H9 (cell line): ENCODE measurements at regions not wholly inside any gene's neighbourhood (a gene's known extent, or its start where the extent isn't known, plus 50 kb on each side); places are given as distances from the start of the nearest gene placed in this dataset.

Source experiments
- DNase-seq: peaks from one replicate; pipeline ENCODE4 v3.0.0-alpha.2; 2017
- H2AFZ ChIP-seq: one replicate; pipeline ENCODE4 v1.6.1; 2013; ENCODE audit warnings: mild to moderate bottlenecking, low read length, control low read depth, moderate library complexity
- H2AK5ac ChIP-seq: 2 replicates; pipeline ENCODE4 v1.6.1; 2013; ENCODE audit warnings: low read length, control low read depth, mixed read lengths; ENCODE audit not compliant: insufficient read length
- H2BK120ac ChIP-seq: one replicate; pipeline ENCODE4 v1.6.1; 2013; ENCODE audit warnings: low read depth, mild to moderate bottlenecking, low read length, control low read depth, inconsistent platforms; ENCODE audit not compliant: poor library complexity, severe bottlenecking
- H2BK12ac ChIP-seq: 2 replicates; pipeline ENCODE4 v1.6.1; 2013; ENCODE audit warnings: low read length, control low read depth, mixed read lengths, low read depth; ENCODE audit not compliant: insufficient read length
- H2BK15ac ChIP-seq: 2 replicates; pipeline ENCODE4 v1.6.1; 2013; ENCODE audit warnings: low read depth, low read length, control low read depth
- H2BK20ac ChIP-seq: one replicate; pipeline ENCODE4 v1.6.1; 2013; ENCODE audit warnings: low read depth, mild to moderate bottlenecking, low read length, control low read depth, inconsistent platforms; ENCODE audit not compliant: poor library complexity, severe bottlenecking
- H2BK5ac ChIP-seq: 2 replicates; pipeline ENCODE4 v1.6.1; 2013; ENCODE audit warnings: low read length, control low read depth, mixed read lengths; ENCODE audit not compliant: insufficient read length
- H3K14ac ChIP-seq: 2 replicates; pipeline ENCODE4 v1.6.1; 2013; ENCODE audit warnings: low read length, control low read depth; ENCODE audit not compliant: insufficient read depth
- H3K18ac ChIP-seq: 2 replicates; pipeline ENCODE4 v1.6.1; 2013; ENCODE audit warnings: low read depth, mild to moderate bottlenecking, mixed read lengths, low read length, control low read depth; ENCODE audit not compliant: insufficient read length
- H3K23ac ChIP-seq: 2 replicates; pipeline ENCODE4 v1.6.1; 2013; ENCODE audit warnings: low read length, control low read depth, mixed read lengths, low read depth; ENCODE audit not compliant: insufficient read length
- H3K23me2 ChIP-seq: 2 replicates; pipeline ENCODE4 v1.6.1; 2013; ENCODE audit warnings: low read depth, mild to moderate bottlenecking, mixed read lengths, low read length, control low read depth; ENCODE audit not compliant: insufficient read length, poor library complexity, severe bottlenecking
- H3K27ac ChIP-seq: 2 replicates; pipeline ENCODE4 v1.5.1; 2013; ENCODE audit warnings: low read length, control low read depth, mixed read lengths, low read depth; ENCODE audit not compliant: insufficient read length
- H3K27me3 ChIP-seq: 2 replicates; pipeline ENCODE4 v1.6.1; 2013; ENCODE audit warnings: low read length, control low read depth, inconsistent platforms; ENCODE audit not compliant: insufficient read depth
- H3K4ac ChIP-seq: 2 replicates; pipeline ENCODE4 v1.6.1; 2013; ENCODE audit warnings: low read depth, mild to moderate bottlenecking, control low read depth, inconsistent platforms, low read length, moderate library complexity
- H3K4me1 ChIP-seq: 2 replicates; pipeline ENCODE4 v1.6.1; 2013; ENCODE audit warnings: low read length, control low read depth, inconsistent platforms; ENCODE audit not compliant: insufficient read depth
- H3K4me2 ChIP-seq: 2 replicates; pipeline ENCODE4 v1.6.1; 2013; ENCODE audit warnings: low read length, control low read depth, mixed read lengths; ENCODE audit not compliant: insufficient read length, insufficient read depth
- H3K56ac ChIP-seq: 2 replicates; pipeline ENCODE4 v1.6.1; 2013; ENCODE audit warnings: low read depth, mild to moderate bottlenecking, mixed read lengths, low read length, control low read depth; ENCODE audit not compliant: insufficient read length
- H3K79me1 ChIP-seq: 2 replicates; pipeline ENCODE4 v1.6.1; 2013; ENCODE audit warnings: low read depth, mild to moderate bottlenecking, moderate library complexity, low read length, control low read depth, inconsistent platforms; ENCODE audit not compliant: insufficient read depth, poor library complexity, severe bottlenecking
- H3K79me2 ChIP-seq: 2 replicates; pipeline ENCODE4 v1.6.1; 2013; ENCODE audit warnings: low read length, control low read depth, inconsistent platforms; ENCODE audit not compliant: insufficient read depth
- H3K9ac ChIP-seq: 2 replicates; pipeline ENCODE4 v1.6.1; 2013; ENCODE audit warnings: low read length, control low read depth, mixed read lengths; ENCODE audit not compliant: insufficient read length; ENCODE audit errors: extremely low read depth
- H3K9me3 ChIP-seq: one replicate; pipeline ENCODE4 v1.6.1; 2013; ENCODE audit warnings: low read depth, low read length, inconsistent platforms; ENCODE audit not compliant: control insufficient read depth
- H3T11ph ChIP-seq: one replicate; pipeline ENCODE4 v1.6.1; 2013; ENCODE audit warnings: mild to moderate bottlenecking, low read length, control low read depth, inconsistent platforms
- H4K20me1 ChIP-seq: one replicate; pipeline ENCODE4 v1.6.1; 2013; ENCODE audit not compliant: control insufficient read depth, insufficient read length, insufficient read depth
- H4K5ac ChIP-seq: 2 replicates; pipeline ENCODE4 v1.6.1; 2013; ENCODE audit warnings: low read depth, mild to moderate bottlenecking, mixed read lengths, low read length, control low read depth; ENCODE audit not compliant: insufficient read length
- H4K8ac ChIP-seq: replicated peaks from 2 replicates; pipeline ENCODE4 v1.6.1; 2013; ENCODE audit warnings: low read length, control low read depth, mixed read lengths, low read depth; ENCODE audit not compliant: insufficient read length
- H4K91ac ChIP-seq: 2 replicates; pipeline ENCODE4 v1.6.1; 2013; ENCODE audit warnings: low read depth, mild to moderate bottlenecking, moderate library complexity, mixed read lengths, low read length, control low read depth; ENCODE audit not compliant: insufficient read length
- H3K27ac Mint-ChIP-seq, 3 experiments: 2 replicates in 2 of 3; 3 replicates in 1 of 3; pipeline ENCODE4 v1.8.0; 2020 to 2021; ENCODE audit warnings: mixed read lengths in 3 of 3, mild to moderate bottlenecking in 1 of 3, moderate library complexity in 1 of 3
- H3K27me3 Mint-ChIP-seq: 2 replicates; pipeline ENCODE4 v1.8.0; 2021; ENCODE audit warnings: low read depth, mild to moderate bottlenecking, moderate library complexity, mixed read lengths
- H3K36me3 Mint-ChIP-seq, 3 experiments: 2 replicates in 2 of 3; 3 replicates in 1 of 3; pipeline ENCODE4 v1.8.0; 2020 to 2021; ENCODE audit warnings: low read depth in 3 of 3, mixed read lengths in 3 of 3; ENCODE audit not compliant: insufficient read depth in 1 of 3
- H3K4me1 Mint-ChIP-seq, 2 experiments: 2 replicates each; pipeline ENCODE4 v1.8.0; 2020; ENCODE audit warnings: mixed read lengths in 2 of 2
- H3K4me3 Mint-ChIP-seq, 2 experiments: 2 replicates in 1 of 2; 3 replicates in 1 of 2; pipeline ENCODE4 v1.8.0; 2020 to 2021; ENCODE audit warnings: mild to moderate bottlenecking in 2 of 2, mixed read lengths in 2 of 2, moderate library complexity in 1 of 2
- H3K9me3 Mint-ChIP-seq, 2 experiments: 2 replicates in 1 of 2; 3 replicates in 1 of 2; pipeline ENCODE4 v1.8.0; 2020; ENCODE audit warnings: mild to moderate bottlenecking in 2 of 2, mixed read lengths in 2 of 2, moderate library complexity in 1 of 2
- WGBS: extraction: QIAGEN DNeasy Blood & Tissue Kit; methylation state at CpG from one replicate; pipeline ENCODE4 v1.1.7; 2013; ENCODE audit warnings: missing lambda C conversion rate, low lambda C conversion rate, mixed read lengths; ENCODE audit not compliant: insufficient read length; ENCODE audit errors: extremely low coverage; 5-methylcytosine and 5-hydroxymethylcytosine counted together
- TF ChIP-seq, protein P1 (sequence below): fragments of 200-600 bp; sonication (generic); conservative IDR thresholded peaks from 3 replicates; pipeline ENCODE4 v1.8.0; 2021; ENCODE audit warnings: antibody characterized with exemption, mild to moderate bottlenecking

DNA sequence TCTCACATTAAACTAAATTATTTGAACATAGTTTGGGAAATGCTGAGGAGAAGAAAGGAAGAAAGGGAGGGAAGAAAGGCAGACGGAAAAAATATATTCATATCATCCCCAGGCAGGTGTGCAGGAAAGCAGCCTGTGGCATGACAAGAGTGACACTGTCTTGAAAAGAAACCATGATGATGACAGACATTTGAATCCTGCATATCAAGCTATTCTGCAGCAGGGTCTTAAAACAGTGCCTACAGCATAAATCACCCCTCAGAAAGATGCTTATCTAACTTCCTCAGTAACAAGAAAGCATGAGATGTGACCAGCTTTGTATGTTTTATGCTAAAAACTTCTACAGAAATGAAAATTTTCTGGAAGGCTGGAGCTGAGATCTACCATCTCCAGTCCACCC lies 144.5 kb upstream of the GRM7 start:
- no peak overlapping the region for H3K18ac ChIP-seq
- no peak overlapping the region for H4K8ac ChIP-seq
- no peak overlapping the region for H3K56ac ChIP-seq
- no peak overlapping the region for H4K5ac ChIP-seq
- no peak overlapping the region for H3K23ac ChIP-seq
- no peak overlapping the region for H3K4me2 ChIP-seq
- Mint-ChIP-seq H3K36me3 (no peaks in the 10 kb centered on the region), H3K9me3 (no peaks in the 10 kb centered on the region), H3K4me1 (peaks cover 3% of the 10 kb centered on the region in 2 experiments; a peak in 3 of 4 replicates), H3K4me3 (no peak overlapping the region), H3K27ac (no peak overlapping the region), H3K27me3 (no peaks in the 10 kb centered on the region)
- TF ChIP-seq, protein P1, sequence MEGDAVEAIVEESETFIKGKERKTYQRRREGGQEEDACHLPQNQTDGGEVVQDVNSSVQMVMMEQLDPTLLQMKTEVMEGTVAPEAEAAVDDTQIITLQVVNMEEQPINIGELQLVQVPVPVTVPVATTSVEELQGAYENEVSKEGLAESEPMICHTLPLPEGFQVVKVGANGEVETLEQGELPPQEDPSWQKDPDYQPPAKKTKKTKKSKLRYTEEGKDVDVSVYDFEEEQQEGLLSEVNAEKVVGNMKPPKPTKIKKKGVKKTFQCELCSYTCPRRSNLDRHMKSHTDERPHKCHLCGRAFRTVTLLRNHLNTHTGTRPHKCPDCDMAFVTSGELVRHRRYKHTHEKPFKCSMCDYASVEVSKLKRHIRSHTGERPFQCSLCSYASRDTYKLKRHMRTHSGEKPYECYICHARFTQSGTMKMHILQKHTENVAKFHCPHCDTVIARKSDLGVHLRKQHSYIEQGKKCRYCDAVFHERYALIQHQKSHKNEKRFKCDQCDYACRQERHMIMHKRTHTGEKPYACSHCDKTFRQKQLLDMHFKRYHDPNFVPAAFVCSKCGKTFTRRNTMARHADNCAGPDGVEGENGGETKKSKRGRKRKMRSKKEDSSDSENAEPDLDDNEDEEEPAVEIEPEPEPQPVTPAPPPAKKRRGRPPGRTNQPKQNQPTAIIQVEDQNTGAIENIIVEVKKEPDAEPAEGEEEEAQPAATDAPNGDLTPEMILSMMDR: no peak
- H3K4ac ChIP-seq: no peak overlapping the region
- H2AK5ac ChIP-seq: no peak overlapping the region
- no peaks in the 10 kb centered on the region for H3K23me2 ChIP-seq
- no peak for DNase-seq
- no peaks in the 10 kb centered on the region for H3K79me1 ChIP-seq
- H2BK5ac ChIP-seq: no peak overlapping the region
- H3T11ph ChIP-seq: no peak overlapping the region
- no peak overlapping the region for H2AFZ ChIP-seq
- no peak overlapping the region for H3K27ac ChIP-seq
- H2BK120ac ChIP-seq: no peak overlapping the region
- H3K27me3 ChIP-seq: no peaks in the 10 kb centered on the region
- H3K79me2 ChIP-seq: no peaks in the 10 kb centered on the region
- no peak overlapping the region for H2BK20ac ChIP-seq
- no peaks in the 10 kb centered on the region for H3K9me3 ChIP-seq
- no peak overlapping the region for H3K14ac ChIP-seq
- H2BK12ac ChIP-seq: no peak overlapping the region
- no peak overlapping the region for H3K9ac ChIP-seq
- no peaks in the 10 kb centered on the region for H4K20me1 ChIP-seq
- no peaks in the 10 kb centered on the region; the same call in 1 of the 2 replicates for H3K4me1 ChIP-seq
- no peak overlapping the region for H4K91ac ChIP-seq
- WGBS: no CpG with 5 or more reads among the region's 1 CpG
- no peak overlapping the region for H2BK15ac ChIP-seq
